Cardiac fibroblast (primary cell): ENCODE measurements at regions not wholly inside any gene's neighbourhood (a gene's known extent, or its start where the extent isn't known, plus 50 kb on each side); places are given as distances from the start of the nearest gene placed in this dataset.
A peak's percentile ranks its signal among the peaks of the same experiment; 100 is the strongest.

Source experiments
- DNase-seq, 2 donors: peaks; one replicate each; pipeline versions ENCODE4 v3.0.0 to v3.0.0-alpha.2; 2010; ENCODE audit warnings: low read depth in 2 of 2
- H3K4me3 ChIP-seq, 2 donors: replicated peaks in 1 of 2; 1 replicate in 1 of 2; 2 replicates in 1 of 2; pipeline ENCODE4 v1.5.1; 2011; ENCODE audit warnings: low read depth in 2 of 2, low read length in 2 of 2, mild to moderate bottlenecking in 2 of 2, moderate library complexity in 1 of 2
- CTCF ChIP-seq: IDR thresholded peaks from one replicate; pipeline ENCODE4 v1.5.1; 2011; ENCODE audit warnings: low read depth, mild to moderate bottlenecking, low read length, inconsistent platforms

- no peak for TF ChIP-seq CTCF
- no peak overlapping the region for H3K4me3 ChIP-seq
- DNase-seq, result no peak
Observed at GRCh38 chr18:7458884-7459283, 108.2 kb upstream of the PTPRM start.

- H3K4me3 ChIP-seq, result peak overlapping the region in 1 of 2 donors; percentile 10
- DNase-seq, result peak in 1 of 2 donors; percentile 3
Observed at GRCh38 chr18:7459851-7460770, 107.0 kb upstream of the PTPRM start.

GRCh38 chr18:7464245-7464966 is 102.7 kb upstream of the PTPRM start:
- no peak overlapping the region for H3K4me3 ChIP-seq
- TF ChIP-seq CTCF, result no peak
- no peak for DNase-seq

More at GRCh38 chr18:7459851-7460770, 107.0 kb upstream of the PTPRM start:
- TF ChIP-seq CTCF, result no peak

GRCh38 chr18:7466190-7466589 is 100.9 kb upstream of the PTPRM start:
- no peak for DNase-seq
- H3K4me3 ChIP-seq, result no peak overlapping the region
- TF ChIP-seq CTCF, result no peak

GRCh38 chr18:7467708-7468466 is 99.2 kb upstream of the PTPRM start:
- H3K4me3 ChIP-seq, result no peak overlapping the region
- DNase-seq, result no peak
- TF ChIP-seq CTCF, result no peak

GRCh38 chr18:7470101-7470500 is 97.0 kb upstream of the PTPRM start:
- DNase-seq, result no peak
- no peak for TF ChIP-seq CTCF

More at GRCh38 chr18:7470101-7470500, 97.0 kb upstream of the PTPRM start:
- H3K4me3 ChIP-seq, result no peak overlapping the region
